ENCODE measurements at regions not wholly inside any gene's neighbourhood (a gene's known extent, or its start where the extent isn't known, plus 50 kb on each side); places are given as distances from the start of the nearest gene placed in this dataset.
"Not testable (repeated sequence)": the region's sequence is repeated elsewhere in the genome, so short reads cannot be mapped to it uniquely, and the experiment has no call there.

DNA sequence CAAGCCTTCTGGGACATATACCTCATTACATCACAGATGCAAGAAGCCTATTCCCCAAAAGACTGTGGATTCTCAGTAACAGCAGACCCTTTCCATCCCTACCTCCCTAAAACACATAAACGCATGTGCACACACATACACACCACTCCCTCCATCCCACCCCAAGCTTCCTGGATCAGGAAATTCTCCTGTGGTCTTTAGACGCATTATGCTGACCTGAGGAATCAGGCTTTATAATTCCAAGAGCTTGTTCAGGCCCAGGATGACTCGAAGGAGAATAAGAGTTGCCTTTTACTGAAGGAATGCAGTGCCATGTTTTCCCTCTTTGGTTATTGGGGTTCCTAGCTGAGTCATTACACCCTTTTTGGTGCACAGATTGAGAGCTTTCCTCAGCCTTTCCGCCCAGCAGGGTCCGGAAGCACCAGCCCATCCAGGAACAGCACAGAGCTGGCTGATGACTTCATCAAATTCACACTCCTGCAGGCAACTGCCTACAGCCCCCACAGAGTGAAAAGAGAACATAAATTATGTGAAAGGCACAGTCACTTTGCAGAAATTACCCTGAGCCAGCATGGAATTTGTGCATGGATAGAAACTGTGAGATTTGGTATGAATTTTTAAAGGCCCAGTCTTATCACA, 385.0 kb upstream of the TRPC7 start:
- DNase-seq (ENCODE audit: low read depth, low spot score) = no peak
- ChIA-PET CTCF (interaction anchor here (0.6 kb wide), 2 partner anchors 387 to 460 kb away, joined by 3 read pairs; no protein-coding TSS in a partner anchor), POLR2A (no interaction called here)
- TF ChIP-seq, protein P1, sequence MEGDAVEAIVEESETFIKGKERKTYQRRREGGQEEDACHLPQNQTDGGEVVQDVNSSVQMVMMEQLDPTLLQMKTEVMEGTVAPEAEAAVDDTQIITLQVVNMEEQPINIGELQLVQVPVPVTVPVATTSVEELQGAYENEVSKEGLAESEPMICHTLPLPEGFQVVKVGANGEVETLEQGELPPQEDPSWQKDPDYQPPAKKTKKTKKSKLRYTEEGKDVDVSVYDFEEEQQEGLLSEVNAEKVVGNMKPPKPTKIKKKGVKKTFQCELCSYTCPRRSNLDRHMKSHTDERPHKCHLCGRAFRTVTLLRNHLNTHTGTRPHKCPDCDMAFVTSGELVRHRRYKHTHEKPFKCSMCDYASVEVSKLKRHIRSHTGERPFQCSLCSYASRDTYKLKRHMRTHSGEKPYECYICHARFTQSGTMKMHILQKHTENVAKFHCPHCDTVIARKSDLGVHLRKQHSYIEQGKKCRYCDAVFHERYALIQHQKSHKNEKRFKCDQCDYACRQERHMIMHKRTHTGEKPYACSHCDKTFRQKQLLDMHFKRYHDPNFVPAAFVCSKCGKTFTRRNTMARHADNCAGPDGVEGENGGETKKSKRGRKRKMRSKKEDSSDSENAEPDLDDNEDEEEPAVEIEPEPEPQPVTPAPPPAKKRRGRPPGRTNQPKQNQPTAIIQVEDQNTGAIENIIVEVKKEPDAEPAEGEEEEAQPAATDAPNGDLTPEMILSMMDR (IDR thresholded peaks at IDR 0.05; ENCODE audit: low read depth, low read length) = no peak
- Histone ChIP-seq H3K27me3 (ENCODE audit: control insufficient read depth, insufficient read depth, low read length) (no peaks in the 10 kb centered on the region), H3K27ac (ENCODE audit: low read depth, low read length) (no peak overlapping the region), H3K9me3 (ENCODE audit: control insufficient read depth, insufficient read depth, low read length) (no peaks in the 10 kb centered on the region), H3K4me3 (ENCODE audit: low read depth, low read length) (no peak overlapping the region)

DNA sequence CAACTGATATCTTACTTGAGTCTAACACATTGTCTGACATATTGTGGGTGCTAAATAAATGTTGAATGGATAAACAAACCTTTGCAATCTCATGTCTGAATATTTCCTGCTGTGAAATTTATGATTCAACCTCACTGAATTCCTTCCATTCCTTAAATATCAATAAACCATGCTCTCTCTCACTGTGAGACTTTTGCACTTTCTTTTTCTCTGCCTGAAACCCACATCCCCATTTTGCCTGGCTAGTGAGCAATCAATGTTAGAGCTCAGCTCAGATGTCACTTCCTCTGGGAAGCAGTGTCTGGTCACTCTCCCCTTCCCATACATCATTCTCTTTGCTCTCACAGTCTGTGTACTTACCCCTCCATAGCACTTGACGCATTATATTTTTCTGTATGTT, 383.7 kb upstream of the TRPC7 start:
- ChIA-PET CTCF (no interaction called here), POLR2A (no interaction called here)
- no peak overlapping the region for H3K4me3 ChIP-seq (ENCODE audit: low read depth, low read length)

GRCh38 chr5:136743052-136743451, 377.7 kb upstream of the TRPC7 start:
- POLR2A ChIA-PET = no interaction called here
- H3K4me3 ChIP-seq (ENCODE audit: low read depth, low read length) = no peak overlapping the region
- DNase-seq (ENCODE audit: low read depth, low spot score) = no peak

More for the DNA sequence above, 383.7 kb upstream of the TRPC7 start:
- no peak overlapping the region for H3K27ac ChIP-seq (ENCODE audit: low read depth, low read length)
- TF ChIP-seq, protein P1 (IDR thresholded peaks at IDR 0.05; ENCODE audit: low read depth, low read length) = no peak
- DNase-seq (ENCODE audit: low read depth, low spot score) = no peak
- no peaks in the 10 kb centered on the region for H3K9me3 ChIP-seq (ENCODE audit: control insufficient read depth, insufficient read depth, low read length)
- no peaks in the 10 kb centered on the region for H3K27me3 ChIP-seq (ENCODE audit: control insufficient read depth, insufficient read depth, low read length)

GRCh38 chr5:136740228-136740627, 374.9 kb upstream of the TRPC7 start:
- Histone ChIP-seq H3K27ac (ENCODE audit: low read depth, low read length) (no peak overlapping the region), H3K27me3 (ENCODE audit: control insufficient read depth, insufficient read depth, low read length) (no peaks in the 10 kb centered on the region), H3K4me3 (ENCODE audit: low read depth, low read length) (no peak overlapping the region), H3K9me3 (ENCODE audit: control insufficient read depth, insufficient read depth, low read length) (peaks cover 8% of the 10 kb centered on the region)
- no peak for DNase-seq (ENCODE audit: low read depth, low spot score)
- POLR2A ChIA-PET = no interaction called here
- CTCF ChIA-PET = no interaction called here
- TF ChIP-seq, protein P1 (IDR thresholded peaks at IDR 0.05; ENCODE audit: low read depth, low read length) = no peak

More at GRCh38 chr5:136743052-136743451, 377.7 kb upstream of the TRPC7 start:
- Histone ChIP-seq H3K27me3 (ENCODE audit: control insufficient read depth, insufficient read depth, low read length) (no peaks in the 10 kb centered on the region), H3K27ac (ENCODE audit: low read depth, low read length) (no peak overlapping the region), H3K9me3 (ENCODE audit: control insufficient read depth, insufficient read depth, low read length) (peaks cover 8% of the 10 kb centered on the region)
- TF ChIP-seq, protein P1 (IDR thresholded peaks at IDR 0.05; ENCODE audit: low read depth, low read length) = no peak
- CTCF ChIA-PET = no interaction called here

DNA sequence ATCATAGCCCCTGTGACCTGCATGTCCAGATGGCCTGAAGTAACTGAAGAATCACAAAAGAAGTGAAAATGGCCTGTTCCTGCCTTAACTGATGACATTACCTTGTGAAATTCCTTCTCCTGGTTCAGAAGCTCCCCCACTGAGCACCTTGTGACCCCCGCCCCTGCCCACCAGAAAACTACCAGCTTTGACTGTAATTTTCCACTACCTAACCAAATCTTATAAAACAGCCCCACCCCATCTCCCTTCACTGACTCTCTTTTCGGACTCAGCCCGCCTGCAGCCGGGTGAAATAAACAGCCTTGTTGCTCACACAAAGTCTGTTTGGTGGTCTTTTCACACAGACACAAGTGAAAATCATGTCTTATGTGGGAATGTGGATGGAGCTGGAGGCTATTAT, 373.9 kb upstream of the TRPC7 start:
- CTCF ChIA-PET = not testable (repeated sequence)

More for the DNA sequence above, 373.9 kb upstream of the TRPC7 start:
- DNase-seq (ENCODE audit: low read depth, low spot score); H3K9me3 ChIP-seq (ENCODE audit: control insufficient read depth, insufficient read depth, low read length); POLR2A ChIA-PET; H3K4me3 ChIP-seq (ENCODE audit: low read depth, low read length); H3K27ac ChIP-seq (ENCODE audit: low read depth, low read length); H3K27me3 ChIP-seq (ENCODE audit: control insufficient read depth, insufficient read depth, low read length): not testable (repeated sequence)
